ENCODE measurements at regions not wholly inside any gene's neighbourhood (a gene's known extent, or its start where the extent isn't known, plus 50 kb on each side); places are given as distances from the start of the nearest gene placed in this dataset.

- DNase-seq, result no peak
Observed at GRCh38 chr18:55038162-55038561, 78.9 kb upstream of the CCDC68 start.

GRCh38 chr18:55034742-55035141, 75.5 kb upstream of the CCDC68 start:
- no peak for DNase-seq

- no peak for DNase-seq
Observed at GRCh38 chr18:55031979-55032378, 72.7 kb upstream of the CCDC68 start.

GRCh38 chr18:55031576-55031975, 72.3 kb upstream of the CCDC68 start:
- no peak for DNase-seq

GRCh38 chr18:55031164-55031563, 71.9 kb upstream of the CCDC68 start:
- DNase-seq, result no peak

- no peak for DNase-seq
Observed at GRCh38 chr18:55024564-55024963, 65.3 kb upstream of the CCDC68 start.

- DNase-seq, result no peak
Observed at GRCh38 chr18:55018602-55019001, 59.3 kb upstream of the CCDC68 start.

GRCh38 chr18:55014095-55014494, 54.8 kb upstream of the CCDC68 start:
- no peak for DNase-seq

- no peak for DNase-seq
Observed at GRCh38 chr18:55013685-55014084, 54.4 kb upstream of the CCDC68 start.

GRCh38 chr18:55013086-55013485, 53.8 kb upstream of the CCDC68 start:
- no peak for DNase-seq

- DNase-seq, result no peak
Observed at GRCh38 chr18:55012008-55012407, 52.7 kb upstream of the CCDC68 start.
